HG03354 (cell line): ENCODE measurements at regions not wholly inside any gene's neighbourhood (a gene's known extent, or its start where the extent isn't known, plus 50 kb on each side); places are given as distances from the start of the nearest gene placed in this dataset.

Experiments used
- ATAC-seq: cut with Tn5 transposase; IDR thresholded peaks from one replicate; pipeline ENCODE4 v1.9.1; 2021; ENCODE audit warnings: mild to moderate bottlenecking; ENCODE audit not compliant: unreplicated experiment, poor library complexity, severe bottlenecking

- no peak for ATAC-seq
These were observed 263.8 kb downstream of the DHX35 start for GRCh38 chr20:39225978-39226377.

GRCh38 chr20:39225536-39225935 lies 263.4 kb downstream of the DHX35 start:
- ATAC-seq, result no peak

- ATAC-seq, result no peak
These were observed 260.0 kb downstream of the DHX35 start for GRCh38 chr20:39222101-39222500.

- ATAC-seq, result no peak
These were observed 254.1 kb downstream of the DHX35 start for GRCh38 chr20:39216195-39216594.

GRCh38 chr20:39214828-39215227 lies 252.7 kb downstream of the DHX35 start:
- no peak for ATAC-seq

- no peak for ATAC-seq
These were observed 251.5 kb downstream of the DHX35 start for GRCh38 chr20:39213476-39214145.

GRCh38 chr20:39211060-39211748 lies 249.1 kb downstream of the DHX35 start:
- no peak for ATAC-seq

GRCh38 chr20:39210341-39211036 lies 248.3 kb downstream of the DHX35 start:
- no peak for ATAC-seq

- ATAC-seq, result no peak
These were observed 244.9 kb downstream of the DHX35 start for GRCh38 chr20:39206899-39207564.

- ATAC-seq, result no peak
These were observed 233.5 kb downstream of the DHX35 start for GRCh38 chr20:39195582-39196021.

GRCh38 chr20:39190666-39191570 lies 228.8 kb downstream of the DHX35 start:
- no peak for ATAC-seq

GRCh38 chr20:39188266-39188765 lies 226.2 kb downstream of the DHX35 start:
- no peak for ATAC-seq

GRCh38 chr20:39181490-39181889 lies 219.3 kb downstream of the DHX35 start:
- ATAC-seq, result no peak

- no peak for ATAC-seq
These were observed 214.3 kb downstream of the DHX35 start for GRCh38 chr20:39176457-39176856.

- no peak for ATAC-seq
These were observed 208.8 kb downstream of the DHX35 start for GRCh38 chr20:39170896-39171463.

GRCh38 chr20:39165099-39165498 lies 203.0 kb downstream of the DHX35 start:
- no peak for ATAC-seq

GRCh38 chr20:39164642-39165041 lies 202.5 kb downstream of the DHX35 start:
- no peak for ATAC-seq

- no peak for ATAC-seq
These were observed 201.8 kb downstream of the DHX35 start for GRCh38 chr20:39163993-39164392.

- ATAC-seq, result no peak
These were observed 199.8 kb downstream of the DHX35 start for GRCh38 chr20:39161900-39162299.
